HG03095 (cell line): ENCODE measurements at regions not wholly inside any gene's neighbourhood (a gene's known extent, or its start where the extent isn't known, plus 50 kb on each side); places are given as distances from the start of the nearest gene placed in this dataset.
"Not testable (repeated sequence)": the region's sequence is repeated elsewhere in the genome, so short reads cannot be mapped to it uniquely, and the experiment has no call there.

Experiments used
- ATAC-seq: cut with Tn5 transposase; IDR thresholded peaks from one replicate; pipeline ENCODE4 v1.9.1; 2021; ENCODE audit warnings: moderate library complexity; ENCODE audit not compliant: unreplicated experiment

DNA sequence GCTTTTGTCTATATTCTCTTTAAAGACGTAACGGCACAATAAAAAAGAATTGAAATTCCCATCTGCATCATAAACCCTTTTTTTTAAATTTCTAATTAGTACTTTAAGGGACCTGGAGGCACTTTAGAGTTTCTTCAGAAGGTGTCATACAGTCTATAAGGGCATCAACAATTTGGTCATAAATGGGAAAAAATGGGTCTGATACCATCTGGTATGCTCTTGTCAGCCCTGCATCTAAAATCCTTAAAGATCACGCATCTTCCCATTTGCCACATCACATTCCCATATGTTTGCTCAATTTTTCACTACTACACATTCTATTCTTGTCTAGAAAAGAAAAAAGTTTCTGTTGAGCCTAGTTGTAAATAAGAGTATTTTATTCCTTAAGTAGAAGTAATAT is 53.8 kb downstream of the COX7C start:
- no peak for ATAC-seq

DNA sequence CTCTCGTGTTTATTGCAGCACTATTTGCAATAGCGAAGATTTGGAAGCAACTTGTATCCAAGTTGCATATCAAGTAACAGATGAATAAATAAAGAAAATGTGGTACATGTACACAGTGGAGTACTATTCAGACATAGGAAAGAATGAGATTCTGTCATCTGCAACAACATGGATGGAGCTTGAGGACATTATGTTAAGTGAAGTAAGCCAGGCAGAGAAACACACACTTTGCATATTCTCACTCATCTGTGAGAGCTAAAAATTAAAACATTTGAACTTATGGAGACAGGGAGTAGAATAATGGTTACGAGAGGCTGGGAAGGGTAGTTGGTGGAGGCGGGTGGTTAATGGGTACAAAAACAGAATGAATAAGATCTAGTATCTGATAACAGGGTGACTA is 56.3 kb downstream of the COX7C start:
- ATAC-seq, result no peak

DNA sequence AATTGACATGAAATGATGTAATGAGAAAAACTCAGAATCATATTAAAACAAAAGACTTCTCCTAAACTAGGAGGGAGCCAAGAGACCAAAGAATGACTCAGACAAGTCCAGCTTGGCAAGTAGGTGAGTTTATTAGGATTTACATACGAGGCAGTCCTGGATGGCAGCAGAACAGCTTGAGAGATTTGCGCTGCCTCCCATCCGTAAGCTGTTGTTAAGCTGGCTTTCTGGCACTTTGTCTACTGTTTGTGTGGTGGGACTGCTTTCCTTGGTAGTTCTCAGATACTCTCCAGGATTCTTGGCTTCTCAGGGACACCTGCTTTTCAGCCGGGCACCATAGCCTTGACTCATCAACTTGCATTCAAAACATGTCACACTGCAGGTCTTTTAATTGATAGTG is 57.6 kb downstream of the COX7C start:
- ATAC-seq, result no peak

DNA sequence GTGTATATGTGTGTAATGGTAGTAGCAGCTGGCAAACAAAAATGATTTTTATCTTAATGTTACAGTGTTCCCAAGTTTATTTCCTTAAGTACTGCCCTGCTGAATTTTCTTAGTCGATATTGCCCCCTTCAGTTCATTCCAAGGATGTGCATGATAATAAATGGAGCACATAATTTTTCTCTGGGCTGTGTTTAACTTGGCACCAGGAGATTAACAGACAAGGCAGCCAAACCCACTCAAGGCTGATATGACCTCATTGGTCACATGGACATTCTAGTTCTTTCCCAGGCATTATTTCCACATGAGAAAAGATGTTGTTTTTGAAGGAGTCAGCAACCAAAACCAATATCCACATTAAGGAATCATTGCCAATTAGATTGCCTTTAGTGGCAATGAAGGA is 61.8 kb downstream of the COX7C start:
- ATAC-seq, result peak; percentile 81

DNA sequence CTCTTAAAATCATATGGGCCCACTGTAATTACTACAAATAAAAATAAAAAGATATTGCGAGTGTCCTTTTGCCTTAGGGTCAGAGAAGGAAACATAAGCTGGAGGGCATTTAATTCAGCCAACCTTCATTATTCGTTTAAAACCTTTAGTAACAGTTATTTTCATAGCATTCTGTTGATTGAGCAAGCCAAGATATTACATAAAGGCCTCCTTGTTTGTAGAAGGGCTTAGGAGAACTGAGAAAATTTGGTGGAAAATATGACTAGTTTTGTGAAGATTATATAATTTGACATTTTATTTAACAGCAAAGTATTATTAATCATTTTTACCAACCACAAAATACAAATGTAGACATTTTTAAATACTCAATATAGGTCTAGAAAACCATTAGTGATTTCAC is 62.2 kb downstream of the COX7C start:
- no peak for ATAC-seq

DNA sequence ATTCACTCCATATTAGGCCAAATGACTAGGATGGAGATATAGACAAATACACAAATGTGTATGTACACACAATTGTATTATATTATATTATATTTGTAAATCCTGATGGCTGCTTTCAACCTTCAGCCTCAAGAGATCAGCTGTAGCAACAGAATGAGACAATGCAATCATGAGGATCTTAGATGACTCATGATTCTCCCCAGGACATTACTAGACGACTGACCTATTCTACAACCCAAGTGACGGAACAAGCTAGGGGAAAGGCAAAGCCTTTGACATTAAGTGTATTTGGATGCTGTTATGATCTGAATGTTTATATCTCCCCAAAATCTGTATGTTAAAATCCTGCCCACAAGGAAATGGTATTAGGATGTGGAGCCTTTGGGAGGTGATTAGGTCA is 66.5 kb downstream of the COX7C start:
- no peak for ATAC-seq

DNA sequence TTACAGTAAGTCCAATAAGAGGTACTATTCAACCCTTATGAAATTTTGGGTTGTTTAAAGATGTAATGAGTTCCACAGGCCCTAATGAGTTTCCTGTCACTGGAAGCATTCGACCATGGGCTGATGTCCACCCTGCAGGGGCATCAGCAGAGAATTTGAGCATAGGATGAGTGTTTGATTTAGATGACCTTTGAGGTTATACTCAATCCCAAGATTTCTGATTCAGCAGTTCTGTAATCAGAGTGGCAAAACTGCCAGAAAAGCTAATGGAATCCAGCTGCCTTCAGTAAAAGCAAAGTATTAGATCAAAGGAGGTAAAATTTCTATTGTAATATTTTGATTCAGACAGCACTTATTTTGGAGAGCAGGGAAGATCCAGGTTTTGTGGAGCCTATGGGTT is 68.3 kb downstream of the COX7C start:
- ATAC-seq, result no peak

DNA sequence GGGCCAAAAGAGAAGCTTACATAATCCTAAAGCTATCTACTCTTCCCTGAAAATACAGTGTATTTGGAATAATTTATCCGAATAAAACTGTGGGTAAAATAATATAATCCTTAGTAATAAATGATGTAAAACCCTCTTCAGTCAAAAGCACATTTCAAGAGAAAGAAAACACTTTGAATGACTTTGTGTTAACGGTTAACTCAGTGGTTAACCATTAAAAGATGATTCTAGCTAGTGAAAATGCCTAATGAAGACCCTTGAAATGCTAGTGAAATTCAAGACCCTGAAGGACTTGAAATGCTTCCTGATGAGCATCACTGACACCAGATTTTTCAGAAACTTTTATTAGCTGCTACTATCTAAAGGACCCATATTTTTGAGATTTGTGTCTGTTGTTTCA is 70.7 kb downstream of the COX7C start:
- ATAC-seq, result no peak

DNA sequence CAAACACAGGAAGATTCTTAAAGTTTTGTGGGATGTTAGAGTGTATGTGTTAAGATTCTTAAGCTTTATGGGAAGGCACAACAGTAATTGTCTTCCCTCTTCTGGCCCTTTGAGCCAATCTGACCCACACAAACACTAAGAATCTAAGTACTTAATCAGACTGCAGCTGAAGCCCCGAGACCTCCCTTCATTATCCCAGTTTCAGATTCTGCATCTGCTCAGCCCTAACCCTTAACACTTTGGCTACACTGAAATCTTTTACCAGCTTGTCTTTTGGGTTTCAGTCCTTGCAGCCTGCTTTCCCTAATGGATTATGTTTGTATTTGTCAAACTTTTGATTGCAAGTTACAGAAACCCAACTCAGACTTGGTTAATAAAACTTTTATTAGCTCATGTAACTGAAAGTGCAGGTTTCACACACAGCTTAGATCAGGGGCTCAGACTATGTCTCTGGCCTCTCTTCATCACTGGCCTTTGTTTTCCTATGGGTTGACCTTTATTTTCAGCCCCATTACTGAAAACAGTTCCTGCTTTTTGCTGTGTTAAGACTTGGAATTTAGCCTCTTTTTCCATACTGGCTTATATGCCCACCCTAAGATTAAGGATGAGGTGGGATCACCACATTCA is 71.5 kb downstream of the COX7C start:
- ATAC-seq, result no peak

DNA sequence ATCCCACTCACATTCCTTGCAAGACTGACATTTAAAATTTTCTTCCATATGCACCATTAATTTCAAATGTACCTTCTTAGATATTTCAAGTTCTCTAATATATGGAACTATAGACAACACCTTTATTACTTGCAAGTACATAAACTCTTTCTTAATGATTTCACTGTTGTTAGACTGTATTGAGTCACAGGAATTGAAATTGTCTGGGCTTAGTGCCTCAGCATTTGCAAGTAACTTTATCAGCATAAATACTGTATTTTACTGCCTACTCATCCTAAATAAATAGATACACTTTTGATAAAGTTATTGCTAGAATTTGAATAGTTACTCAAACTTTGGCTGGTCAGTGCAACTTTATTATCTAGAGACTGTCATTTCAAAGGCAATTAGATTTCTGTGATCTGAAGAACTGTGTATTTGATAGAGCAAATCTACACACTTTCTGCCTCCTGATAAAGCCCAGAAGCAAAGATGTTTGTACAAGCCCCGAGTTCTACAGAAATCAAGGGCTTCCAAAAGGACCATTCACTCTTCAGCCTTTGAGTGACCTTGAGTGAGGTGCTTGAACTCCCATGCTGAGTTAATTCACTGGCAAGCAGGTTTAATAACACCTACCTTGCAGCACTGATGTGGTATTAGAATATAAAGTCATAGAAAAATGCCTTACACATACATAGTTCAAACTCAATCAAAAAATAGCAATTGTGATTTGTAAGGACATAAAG is 91.6 kb downstream of the COX7C start:
- ATAC-seq, result no peak

DNA sequence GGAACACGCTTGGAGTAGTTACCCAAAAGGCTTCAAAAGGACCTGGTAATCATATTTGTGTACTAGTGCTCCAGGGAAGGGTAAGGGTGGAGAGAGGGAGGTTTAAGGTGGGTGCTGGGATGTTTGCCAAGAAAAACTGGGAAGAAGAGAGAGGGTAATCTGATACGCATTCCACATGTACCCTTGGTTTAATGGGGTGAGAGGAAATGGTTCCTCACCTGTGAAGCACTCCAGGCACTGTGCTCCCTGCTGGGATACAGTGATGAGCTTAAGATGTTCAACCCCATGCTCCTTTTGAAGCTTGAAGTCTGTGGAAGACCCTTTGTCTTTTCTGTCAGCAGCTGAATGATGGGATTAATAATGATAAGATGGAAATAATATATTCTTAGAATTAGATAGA is 98.4 kb downstream of the COX7C start:
- no peak for ATAC-seq

DNA sequence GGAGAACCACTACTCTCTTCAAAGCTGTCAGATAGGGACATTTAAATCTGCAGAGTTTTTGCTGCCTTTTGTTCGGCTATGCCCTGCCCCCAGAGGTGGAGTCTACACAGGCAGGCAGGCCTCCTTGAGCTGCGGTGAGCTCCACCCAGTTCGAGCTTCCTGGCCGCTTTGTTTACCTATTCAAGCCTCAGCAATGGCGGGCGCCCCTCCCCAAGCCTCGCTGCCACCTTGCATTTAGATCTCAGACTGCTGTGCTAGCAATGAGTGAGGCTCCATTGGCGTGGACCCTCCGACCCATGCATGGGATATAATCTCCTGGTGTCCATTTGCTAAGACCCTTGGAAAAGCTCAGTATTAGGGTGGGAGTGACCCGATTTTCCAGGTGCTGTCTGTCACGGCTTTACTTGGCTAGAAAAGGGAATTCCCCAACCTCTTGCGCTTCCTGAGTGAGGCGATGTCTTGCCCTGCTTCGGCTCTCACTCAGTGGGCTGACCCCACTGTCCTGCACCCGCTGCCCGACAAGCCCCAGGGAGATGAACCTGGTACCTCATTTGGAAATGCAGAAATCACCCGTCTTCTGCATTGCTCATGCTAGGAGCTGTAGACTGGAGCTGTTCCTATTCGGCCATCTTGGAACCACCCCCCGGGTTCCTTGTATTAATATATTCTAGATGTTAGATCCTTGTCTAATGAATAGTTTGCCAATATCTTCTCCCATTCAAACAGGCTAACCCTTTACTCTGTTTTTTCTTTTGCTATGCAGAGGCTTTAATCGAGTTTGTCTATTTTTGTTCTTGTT is 113.8 kb downstream of the COX7C start:
- not testable (repeated sequence) for ATAC-seq

DNA sequence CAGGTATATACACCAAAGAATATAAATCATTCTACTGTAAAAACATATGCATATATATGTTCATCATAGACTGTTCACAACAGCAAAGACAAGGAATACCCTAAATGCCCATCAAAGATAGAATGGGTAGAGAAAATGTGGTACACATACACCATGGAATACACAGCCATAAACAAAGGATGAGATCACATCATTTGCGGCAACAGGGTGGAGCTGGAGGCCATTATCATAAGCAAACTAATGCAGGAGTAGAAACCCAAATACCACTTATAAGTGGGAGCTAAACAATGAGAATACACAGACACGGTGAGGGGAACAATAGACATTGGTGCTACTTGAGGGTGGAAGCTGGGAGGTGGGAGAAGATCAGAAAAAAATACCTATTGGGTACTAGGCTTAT is 117.6 kb downstream of the COX7C start:
- no peak for ATAC-seq

DNA sequence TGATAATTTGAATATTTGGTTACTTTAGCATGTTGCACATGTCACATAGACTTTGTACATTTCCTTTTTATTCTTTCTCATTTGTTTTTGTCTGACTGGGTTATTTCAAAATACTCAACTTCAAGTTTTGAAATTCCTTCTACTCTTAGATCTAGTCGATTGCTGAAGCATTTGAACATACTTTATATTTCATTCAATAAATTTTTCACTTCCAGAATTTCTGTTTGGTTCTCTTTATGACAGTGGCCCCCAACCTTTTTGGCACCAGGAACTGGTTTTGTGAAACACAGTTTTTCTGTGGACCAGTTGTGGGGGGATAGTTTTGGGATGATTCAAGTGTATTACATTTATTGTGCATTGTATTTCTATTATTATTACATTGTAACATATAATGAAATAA is 119.8 kb downstream of the COX7C start:
- ATAC-seq, result no peak

DNA sequence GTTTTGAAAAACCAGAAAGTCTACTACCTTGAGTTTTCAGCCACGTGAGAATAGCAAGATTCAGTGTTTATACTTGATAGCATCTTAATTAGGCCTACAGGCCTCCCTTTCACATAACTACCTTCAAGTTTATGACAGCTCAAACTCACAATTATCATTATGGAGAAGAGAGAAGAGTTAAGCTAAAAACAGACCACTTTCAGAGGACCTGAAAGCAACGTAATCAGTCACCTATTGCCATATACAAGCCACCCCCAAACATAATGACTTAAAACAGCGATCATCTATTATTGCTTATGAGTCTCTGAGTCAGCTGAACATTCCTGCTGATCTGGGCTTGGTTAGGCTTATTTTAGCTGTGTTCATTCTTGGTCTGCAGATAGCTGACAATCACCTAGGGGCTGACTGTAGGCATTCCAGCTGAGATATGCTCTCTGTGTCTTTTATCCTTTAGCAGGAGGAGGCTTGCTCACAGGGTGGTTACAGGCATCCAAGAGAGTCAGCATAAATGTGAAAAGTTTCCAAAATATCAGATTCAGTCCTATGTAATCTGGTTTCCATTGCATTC is 130.9 kb downstream of the COX7C start:
- ATAC-seq, result peak; percentile 52

DNA sequence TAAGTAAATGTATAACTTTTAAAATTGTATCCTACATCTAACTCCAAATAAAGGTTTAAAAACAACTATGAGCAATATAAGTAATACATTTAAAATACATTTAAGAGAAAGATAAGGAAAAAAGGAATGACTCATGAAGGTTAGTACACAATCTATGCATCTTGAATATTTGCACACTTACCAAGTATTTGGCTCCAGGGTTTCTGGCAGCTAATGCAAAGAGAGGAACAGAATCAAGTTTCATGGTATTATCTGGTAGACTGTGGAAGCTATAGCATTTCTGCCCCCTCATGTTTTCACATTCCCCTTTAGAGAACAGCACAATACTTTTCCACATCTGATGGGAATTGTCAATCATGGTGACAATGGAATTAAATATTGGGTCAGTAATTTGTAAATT is 132.1 kb downstream of the COX7C start:
- ATAC-seq, result no peak

DNA sequence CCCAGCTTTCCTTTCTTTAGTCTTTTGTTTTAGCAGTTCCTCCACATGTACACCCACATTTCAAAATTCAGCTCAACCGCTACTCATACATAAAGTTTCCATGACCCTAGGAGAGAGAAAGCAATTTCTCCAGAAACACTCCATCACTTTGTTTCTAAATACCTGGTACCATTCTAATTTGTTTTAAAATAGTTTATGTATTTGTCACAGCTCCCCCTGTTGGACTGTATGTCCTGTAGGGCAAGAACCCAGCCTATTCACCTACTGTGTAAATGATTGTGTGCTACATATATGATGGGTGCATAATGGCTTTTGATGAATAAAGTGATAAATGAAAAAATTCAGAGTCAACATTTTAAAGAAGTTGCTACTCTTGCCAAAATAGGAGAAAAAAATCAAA is 139.1 kb downstream of the COX7C start:
- ATAC-seq, result no peak

DNA sequence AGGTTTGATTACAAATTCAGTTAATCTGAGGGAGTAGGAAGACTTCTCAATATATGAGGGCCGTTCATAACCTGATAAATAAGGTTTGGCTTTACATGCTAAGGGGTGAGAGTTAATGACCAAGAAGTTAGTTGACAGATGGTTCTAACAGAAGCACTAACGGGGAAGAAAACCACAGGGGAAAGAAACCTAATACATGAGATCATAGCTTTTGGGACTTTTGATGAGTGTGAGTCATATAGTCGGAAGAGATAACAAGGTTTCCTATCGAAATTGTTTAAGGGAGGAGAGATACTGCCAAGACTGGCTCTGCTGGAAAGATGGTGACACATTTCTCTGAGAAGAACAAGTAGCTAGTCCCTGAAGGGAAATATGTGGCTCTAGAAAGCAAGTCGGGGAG is 140.1 kb downstream of the COX7C start:
- no peak for ATAC-seq

DNA sequence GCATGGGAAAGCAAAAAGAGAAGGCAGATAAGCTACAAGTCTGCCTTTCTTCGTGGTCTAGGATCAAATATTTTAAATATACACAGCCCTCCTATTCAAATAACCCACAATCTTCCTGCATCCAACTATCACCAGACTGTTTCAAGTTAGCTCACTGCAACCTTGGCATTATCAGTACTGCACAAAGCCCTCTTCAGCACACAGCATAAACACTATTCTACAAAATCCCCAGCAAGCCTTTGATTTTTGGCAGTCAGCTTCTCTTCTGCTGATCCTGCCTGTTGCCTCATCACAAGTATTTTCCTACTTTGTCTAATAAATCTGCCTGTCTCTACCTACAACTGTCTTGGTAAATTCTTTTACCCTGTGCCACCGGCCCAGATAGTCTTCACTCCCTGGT is 142.9 kb downstream of the COX7C start:
- ATAC-seq, result no peak

DNA sequence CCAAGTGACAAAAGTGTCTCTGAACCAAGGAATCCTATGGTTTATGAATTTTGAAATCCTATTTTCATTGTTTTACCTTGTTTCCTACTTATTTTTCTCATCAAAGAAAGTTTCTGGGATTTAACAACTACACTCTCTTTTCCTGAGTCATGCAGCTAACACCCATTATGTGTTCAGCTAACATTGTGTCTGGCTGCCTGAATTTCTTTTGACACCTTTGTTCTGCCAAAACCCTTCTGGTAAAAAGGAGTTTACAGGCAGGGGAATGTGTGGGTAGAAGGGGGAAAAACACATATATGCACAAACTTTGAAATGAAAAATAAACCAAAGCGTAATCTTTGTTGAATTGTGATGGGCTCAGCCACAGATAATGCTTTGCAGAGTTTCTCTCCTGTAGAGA is 146.2 kb downstream of the COX7C start:
- no peak for ATAC-seq

DNA sequence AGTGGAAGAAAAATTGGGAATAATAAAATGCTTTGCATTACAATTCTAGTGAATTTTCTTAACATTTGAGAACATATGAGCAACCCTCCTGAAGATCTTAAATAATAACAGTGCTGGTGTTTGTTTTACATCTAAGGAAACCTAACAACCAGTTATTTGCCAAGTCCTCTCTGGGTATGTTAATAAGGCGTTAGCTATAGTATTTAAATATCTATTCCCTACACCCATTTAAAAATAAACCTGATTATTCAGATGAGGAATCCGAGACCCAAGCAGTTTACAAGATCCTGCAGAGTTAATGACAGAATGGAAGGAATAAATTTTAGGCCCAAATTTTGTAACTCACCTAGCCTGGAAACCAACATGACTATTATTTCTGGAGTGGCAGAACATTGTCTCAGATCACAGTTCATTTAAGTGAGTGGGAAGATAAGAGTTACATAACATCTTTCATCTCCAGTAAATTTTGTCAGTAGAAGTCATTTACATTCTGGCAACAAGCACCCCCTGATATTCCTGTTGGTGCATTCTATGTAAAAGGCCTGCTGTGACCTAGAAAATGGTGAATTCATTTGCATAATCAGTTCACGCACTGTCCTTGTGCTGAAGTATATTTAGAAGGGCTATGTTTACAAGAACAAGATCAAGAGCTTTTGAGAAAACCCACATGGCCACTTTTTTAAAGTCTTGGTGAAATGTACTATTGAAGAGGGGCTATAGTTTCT is 148.2 kb downstream of the COX7C start:
- no peak for ATAC-seq
